SK-N-SH treated with all-trans-retinoic acid at 6 μM for 48 hours (cell line): ENCODE measurements at regions not wholly inside any gene's neighbourhood (a gene's known extent, or its start where the extent isn't known, plus 50 kb on each side); places are given as distances from the start of the nearest gene placed in this dataset.

Experiments used
- CSDC2 ChIP-seq: fragments of 250-450 bp; sonication (Bioruptor Pico); IDR thresholded peaks from 2 replicates; pipeline ENCODE4 v1.5.0; 2020; ENCODE audit warnings: mild to moderate bottlenecking, moderate library complexity
- GLIS3 ChIP-seq: fragments of 250-450 bp; sonication (Bioruptor Pico); IDR thresholded peaks from 2 replicates; pipeline ENCODE4 v1.5.0; 2020; ENCODE audit warnings: mild to moderate bottlenecking, moderate library complexity
- RARB ChIP-seq: fragments of 250-450 bp; sonication (Bioruptor Pico); IDR thresholded peaks from 2 replicates; pipeline ENCODE4 v1.8.0; 2021; ENCODE audit warnings: mild to moderate bottlenecking, moderate library complexity
- TCF4 ChIP-seq: fragments of 250-450 bp; sonication (Bioruptor Pico); IDR thresholded peaks from 2 replicates; pipeline ENCODE4 v1.8.0; 2021; ENCODE audit warnings: mild to moderate bottlenecking, moderate library complexity, borderline replicate concordance
- TOX ChIP-seq: fragments of 250-450 bp; sonication (Bioruptor Pico); IDR thresholded peaks from 2 replicates; pipeline ENCODE4 v1.8.0; 2021; ENCODE audit warnings: mild to moderate bottlenecking, moderate library complexity, borderline replicate concordance
- ZC3H10 ChIP-seq: fragments of 250-450 bp; sonication (Bioruptor Pico); IDR thresholded peaks from 2 replicates; pipeline ENCODE4 v1.5.1; 2021; ENCODE audit warnings: mild to moderate bottlenecking, moderate library complexity
- ZFP3 ChIP-seq: fragments of 250-450 bp; sonication (Bioruptor Pico); IDR thresholded peaks from 2 replicates; pipeline ENCODE4 v1.5.0; 2020; ENCODE audit warnings: mild to moderate bottlenecking, moderate library complexity
- ZFP30 ChIP-seq: fragments of 450-650 bp; formaldehyde crosslinking; IDR thresholded peaks from 2 replicates; pipeline ENCODE4 v1.5.0; 2022; ENCODE audit warnings: mild to moderate bottlenecking, moderate library complexity
- ZNF565 ChIP-seq: fragments of 450-650 bp; formaldehyde crosslinking; conservative IDR thresholded peaks from 2 replicates; pipeline ENCODE4 v1.5.0; 2020; ENCODE audit warnings: low read depth, mild to moderate bottlenecking, moderate library complexity

DNA sequence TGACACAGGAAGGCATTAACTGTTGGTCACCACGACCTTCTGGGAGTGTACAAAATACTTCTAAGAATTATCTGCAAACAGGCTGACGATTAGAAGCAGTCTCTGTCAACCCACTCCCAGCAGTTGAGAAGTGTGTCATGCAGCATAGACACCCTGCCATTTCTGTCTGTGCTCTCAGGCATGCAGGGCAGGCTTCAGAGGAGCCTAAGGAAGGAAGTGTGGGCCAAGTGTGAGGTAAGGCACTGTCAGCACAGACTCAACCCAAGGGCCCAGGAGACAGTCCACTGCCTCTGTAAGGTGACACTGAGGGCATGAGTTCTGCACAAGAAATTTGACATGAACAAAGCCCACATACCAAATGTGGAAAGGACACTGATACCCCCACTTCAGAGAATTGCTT, 109.0 kb upstream of the VIPR2 start:
- TF ChIP-seq RARB (CRISPR knock-in tag) (no peak), ZNF565 (no peak), TOX (no peak), GLIS3 (CRISPR knock-in tag) (no peak), ZFP30 (CRISPR knock-in tag) (no peak), ZC3H10 (CRISPR knock-in tag) (no peak), ZFP3 (no peak), CSDC2 (CRISPR knock-in tag) (no peak), TCF4 (no peak)
